Neural crest cell (in vitro differentiated cells): ENCODE measurements at regions not wholly inside any gene's neighbourhood (a gene's known extent, or its start where the extent isn't known, plus 50 kb on each side); places are given as distances from the start of the nearest gene placed in this dataset.

Experiments
- DNase-seq: peaks from one replicate; pipeline ENCODE4 v3.0.0; 2021; ENCODE audit warnings: low read depth, mixed read lengths, low spot score
- H3K27ac Mint-ChIP-seq: one replicate; pipeline ENCODE4 v1.8.0; 2021; ENCODE audit warnings: mild to moderate bottlenecking, mixed read lengths; ENCODE audit not compliant: unreplicated experiment
- H3K27me3 Mint-ChIP-seq: 2 replicates; pipeline ENCODE4 v1.8.0; 2021; ENCODE audit warnings: low read depth, mild to moderate bottlenecking, mixed read lengths
- H3K36me3 Mint-ChIP-seq: 2 replicates; pipeline ENCODE4 v1.8.0; 2021; ENCODE audit warnings: low read depth, mild to moderate bottlenecking, mixed read lengths
- H3K4me1 Mint-ChIP-seq: 2 replicates; pipeline ENCODE4 v1.8.0; 2021; ENCODE audit warnings: mixed read lengths
- H3K4me3 Mint-ChIP-seq: one replicate; pipeline ENCODE4 v1.8.0; 2021; ENCODE audit warnings: mild to moderate bottlenecking, mixed read lengths
- H3K9me3 Mint-ChIP-seq: 2 replicates; pipeline ENCODE4 v1.8.0; 2021; ENCODE audit warnings: mixed read lengths
- TF ChIP-seq, protein P1 (sequence below): fragments of 200-600 bp; sonication (generic); conservative IDR thresholded peaks from 2 replicates; pipeline ENCODE4 v1.5.0; 2021; ENCODE audit warnings: antibody characterized with exemption, mild to moderate bottlenecking

DNA sequence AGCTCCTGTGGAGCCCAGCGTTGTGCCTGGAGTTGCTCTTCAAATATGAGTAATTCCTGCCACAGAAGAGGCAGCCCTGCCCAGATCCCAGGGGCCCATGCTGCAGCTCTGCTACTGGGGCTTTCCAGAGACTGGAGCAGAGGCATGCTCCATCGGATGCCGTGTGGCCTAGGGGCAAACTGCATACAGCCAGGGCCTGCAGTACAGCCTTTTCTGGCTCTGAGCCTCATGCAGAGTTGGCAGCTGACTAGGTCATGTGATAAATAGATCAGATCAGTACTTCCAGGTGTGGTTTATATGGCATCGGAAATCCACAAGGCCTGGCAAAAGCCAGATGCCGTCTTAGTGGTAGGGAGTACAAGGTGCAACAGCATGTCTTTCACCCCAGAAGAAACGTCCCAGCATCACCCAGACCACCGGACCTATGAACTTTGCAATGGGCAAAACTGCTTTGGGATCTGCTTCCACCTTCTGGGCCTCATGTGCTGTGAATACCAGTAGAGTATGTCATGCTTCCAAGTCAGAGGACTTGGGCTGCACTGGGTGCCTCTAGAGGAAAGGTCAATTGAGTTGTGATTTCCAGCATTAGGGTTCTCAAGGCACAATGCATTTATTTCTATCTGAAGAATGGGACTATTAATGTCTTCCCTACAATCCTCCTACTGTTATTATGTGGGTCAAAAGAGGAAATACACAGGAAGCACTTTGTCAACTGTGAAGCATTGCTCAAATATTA is 250.7 kb upstream of the ZNF32 start:
- TF ChIP-seq, protein P1, sequence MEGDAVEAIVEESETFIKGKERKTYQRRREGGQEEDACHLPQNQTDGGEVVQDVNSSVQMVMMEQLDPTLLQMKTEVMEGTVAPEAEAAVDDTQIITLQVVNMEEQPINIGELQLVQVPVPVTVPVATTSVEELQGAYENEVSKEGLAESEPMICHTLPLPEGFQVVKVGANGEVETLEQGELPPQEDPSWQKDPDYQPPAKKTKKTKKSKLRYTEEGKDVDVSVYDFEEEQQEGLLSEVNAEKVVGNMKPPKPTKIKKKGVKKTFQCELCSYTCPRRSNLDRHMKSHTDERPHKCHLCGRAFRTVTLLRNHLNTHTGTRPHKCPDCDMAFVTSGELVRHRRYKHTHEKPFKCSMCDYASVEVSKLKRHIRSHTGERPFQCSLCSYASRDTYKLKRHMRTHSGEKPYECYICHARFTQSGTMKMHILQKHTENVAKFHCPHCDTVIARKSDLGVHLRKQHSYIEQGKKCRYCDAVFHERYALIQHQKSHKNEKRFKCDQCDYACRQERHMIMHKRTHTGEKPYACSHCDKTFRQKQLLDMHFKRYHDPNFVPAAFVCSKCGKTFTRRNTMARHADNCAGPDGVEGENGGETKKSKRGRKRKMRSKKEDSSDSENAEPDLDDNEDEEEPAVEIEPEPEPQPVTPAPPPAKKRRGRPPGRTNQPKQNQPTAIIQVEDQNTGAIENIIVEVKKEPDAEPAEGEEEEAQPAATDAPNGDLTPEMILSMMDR, result no peak

DNA sequence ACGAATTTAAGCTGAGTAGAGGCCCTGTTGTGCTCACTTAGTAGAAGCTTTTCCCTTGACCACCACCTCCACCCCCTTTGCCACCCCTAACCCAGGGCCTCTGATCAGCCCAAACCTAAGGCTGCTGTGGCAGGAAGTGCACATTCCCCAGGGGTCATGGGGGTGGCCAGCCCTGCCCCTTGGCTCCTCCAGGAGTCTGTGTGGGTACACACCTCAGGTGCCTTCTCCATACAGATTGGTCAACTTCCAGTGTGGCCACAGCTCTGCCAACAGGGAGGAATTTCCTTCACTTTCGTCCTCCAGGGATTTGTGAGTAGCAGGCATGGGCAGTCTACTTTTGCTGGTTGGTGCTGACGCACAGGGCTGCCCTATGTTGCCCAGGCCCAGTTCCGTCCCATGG is 249.9 kb upstream of the ZNF32 start:
- TF ChIP-seq, protein P1, result no peak
- no peak for DNase-seq
- H3K4me1 Mint-ChIP-seq, result no peaks in the 10 kb centered on the region
- peaks cover 3% of the 10 kb centered on the region for H3K27me3 Mint-ChIP-seq
- H3K36me3 Mint-ChIP-seq, result no peaks in the 10 kb centered on the region
- peaks cover 8% of the 10 kb centered on the region for H3K9me3 Mint-ChIP-seq
- no peak overlapping the region for H3K27ac Mint-ChIP-seq
- H3K4me3 Mint-ChIP-seq, result no peak overlapping the region

More for the DNA sequence above, 250.7 kb upstream of the ZNF32 start:
- H3K27me3 Mint-ChIP-seq, result peaks cover 3% of the 10 kb centered on the region
- H3K27ac Mint-ChIP-seq, result no peak overlapping the region
- H3K9me3 Mint-ChIP-seq, result peaks cover 8% of the 10 kb centered on the region
- no peaks in the 10 kb centered on the region for H3K4me1 Mint-ChIP-seq
- H3K4me3 Mint-ChIP-seq, result no peak overlapping the region
- no peak for DNase-seq
- no peaks in the 10 kb centered on the region for H3K36me3 Mint-ChIP-seq

DNA sequence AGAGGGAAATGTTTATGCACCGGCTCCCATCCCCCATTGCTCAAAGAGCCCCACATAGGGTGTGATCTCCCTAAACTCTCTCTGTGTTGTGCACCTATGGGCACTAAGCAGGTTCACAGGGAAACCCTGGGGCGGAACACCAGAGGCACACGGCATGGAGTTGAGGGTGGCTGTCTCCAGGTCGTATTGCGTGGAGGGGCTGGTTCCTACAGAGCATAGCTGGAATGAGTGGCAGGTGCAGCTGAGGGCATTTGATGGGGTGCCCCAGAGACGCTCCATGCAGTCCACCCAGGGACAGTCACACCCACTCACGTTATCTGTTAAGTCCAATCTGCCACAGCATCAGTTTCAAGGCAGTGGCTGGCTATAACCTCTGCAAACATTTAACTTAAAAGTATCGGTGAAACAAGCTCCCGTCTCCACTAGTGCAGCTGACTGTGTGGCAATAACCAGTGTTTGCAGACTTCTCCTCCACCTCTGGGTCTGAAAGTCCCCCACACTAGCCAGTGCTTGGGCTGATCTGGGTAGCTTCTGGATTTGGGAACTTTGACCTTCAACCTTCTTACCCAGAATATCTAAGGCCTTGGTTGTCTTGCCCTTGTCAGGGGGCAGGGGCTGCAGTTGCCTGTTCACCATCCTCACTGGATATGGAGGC is 249.2 kb upstream of the ZNF32 start:
- no peak for DNase-seq
- Mint-ChIP-seq H3K4me3 (no peak overlapping the region), H3K36me3 (no peaks in the 10 kb centered on the region), H3K4me1 (no peaks in the 10 kb centered on the region), H3K27ac (no peak overlapping the region), H3K27me3 (peaks cover 3% of the 10 kb centered on the region), H3K9me3 (peaks cover 8% of the 10 kb centered on the region)
- TF ChIP-seq, protein P1, result no peak

- H3K4me3 Mint-ChIP-seq, result no peak overlapping the region
- no peaks in the 10 kb centered on the region for H3K36me3 Mint-ChIP-seq
- H3K9me3 Mint-ChIP-seq, result peaks cover 8% of the 10 kb centered on the region
- peaks cover 13% of the 10 kb centered on the region for H3K27me3 Mint-ChIP-seq
- DNase-seq, result no peak
- H3K27ac Mint-ChIP-seq, result no peak overlapping the region
- no peaks in the 10 kb centered on the region for H3K4me1 Mint-ChIP-seq
- TF ChIP-seq, protein P1, result no peak
These were observed 243.5 kb upstream of the ZNF32 start for GRCh38 chr10:43892062-43892770.

- H3K9me3 Mint-ChIP-seq, result peaks cover 6% of the 10 kb centered on the region
- H3K27me3 Mint-ChIP-seq, result peaks cover 13% of the 10 kb centered on the region
- no peak for DNase-seq
- H3K4me3 Mint-ChIP-seq, result no peak overlapping the region
- no peak overlapping the region for H3K27ac Mint-ChIP-seq
- H3K36me3 Mint-ChIP-seq, result no peaks in the 10 kb centered on the region
- TF ChIP-seq, protein P1, result no peak
- H3K4me1 Mint-ChIP-seq, result no peaks in the 10 kb centered on the region
These were observed 242.6 kb upstream of the ZNF32 start for GRCh38 chr10:43891241-43891640.
